HL-60 (cell line): ENCODE measurements at regions not wholly inside any gene's neighbourhood (a gene's known extent, or its start where the extent isn't known, plus 50 kb on each side); places are given as distances from the start of the nearest gene placed in this dataset.
A peak's percentile ranks its signal among the peaks of the same experiment; 100 is the strongest.

Experiments
- DNase-seq, 2 experiments: peaks; one replicate each; pipeline ENCODE4 v3.0.0-alpha.2; 2010 to 2020; ENCODE audit warnings: low read depth in 1 of 2, low spot score in 1 of 2
- H3K27ac ChIP-seq: fragments of 250-450 bp; sonication (Bioruptor Pico); replicated peaks from 2 replicates; pipeline ENCODE4 v1.5.1; 2020; ENCODE audit warnings: mild to moderate bottlenecking, moderate library complexity
- H3K27me3 ChIP-seq: fragments of 250-450 bp; sonication (Bioruptor Pico); 2 replicates; pipeline ENCODE4 v1.5.1; 2021; ENCODE audit warnings: mild to moderate bottlenecking, moderate library complexity; ENCODE audit not compliant: insufficient read depth, poor library complexity, severe bottlenecking
- H3K4me3 ChIP-seq: replicated peaks from 2 replicates; pipeline ENCODE4 v1.5.1; 2011; ENCODE audit warnings: mild to moderate bottlenecking, control low read depth, low read length; ENCODE audit not compliant: insufficient read depth
- GABPA ChIP-seq: IDR thresholded peaks from 2 replicates; pipeline ENCODE4 v1.6.1; 2012; ENCODE audit warnings: low read depth
- POLR2AphosphoS5 ChIP-seq: IDR thresholded peaks from 2 replicates; pipeline ENCODE4 v1.6.1; 2012; ENCODE audit warnings: low read depth
- SPI1 ChIP-seq: IDR thresholded peaks from 2 replicates; pipeline ENCODE4 v1.6.1; 2012; ENCODE audit warnings: low read depth, mild to moderate bottlenecking, borderline replicate concordance
- TF ChIP-seq, protein P1 (sequence below): IDR thresholded peaks from one replicate; pipeline ENCODE4 v1.5.1; 2011; ENCODE audit warnings: low read length, control low read depth, inconsistent platforms; ENCODE audit not compliant: insufficient read depth
- TF ChIP-seq, protein P2 (sequence below): IDR thresholded peaks from 2 replicates; pipeline ENCODE4 v1.6.1; 2012; ENCODE audit warnings: low read depth; ENCODE audit not compliant: insufficient replicate concordance

DNA sequence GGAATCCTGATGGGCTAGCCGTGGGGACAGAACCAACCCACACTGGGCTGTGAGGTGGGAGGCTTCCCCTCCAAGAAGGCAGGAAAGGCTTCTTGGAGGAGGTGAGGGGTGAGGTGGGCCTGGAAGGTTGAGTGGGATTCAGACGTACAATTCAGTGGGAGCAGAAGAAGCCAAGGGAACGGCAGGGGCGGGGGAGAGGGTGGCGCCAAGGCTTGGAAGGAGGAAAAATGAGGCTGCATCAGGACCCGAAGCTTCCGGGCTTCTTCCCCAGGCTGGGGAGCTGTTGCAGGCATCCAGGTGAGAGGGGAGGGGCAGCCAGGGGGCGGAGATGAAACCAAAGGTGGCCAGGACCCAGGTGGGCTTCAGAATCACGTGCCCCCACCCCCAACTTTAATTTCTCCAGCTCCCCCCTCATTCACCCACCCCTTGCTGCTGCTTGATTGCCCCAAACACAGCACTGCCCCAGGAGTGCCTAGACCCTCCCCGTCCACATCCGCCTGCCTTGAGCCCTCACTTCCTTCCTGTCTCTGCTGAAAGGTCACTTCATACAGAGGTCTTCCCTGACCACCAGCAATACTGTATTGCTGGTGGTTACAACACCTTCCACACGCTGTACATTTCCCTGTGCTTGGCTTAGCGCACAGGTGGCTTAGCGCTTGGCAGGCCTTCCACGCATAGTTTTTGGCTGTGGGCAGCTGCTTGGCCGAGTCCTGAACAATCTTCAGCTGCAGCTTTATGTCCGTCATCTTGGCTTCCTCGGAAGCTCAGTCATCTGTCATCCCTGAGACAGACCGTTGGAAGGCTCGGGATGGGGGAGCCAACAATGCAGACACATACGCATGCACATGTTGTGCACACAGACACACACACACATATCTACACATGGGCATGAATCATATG is 193.5 kb downstream of the RGS3 start:
- TF ChIP-seq SPI1 (no peak), POLR2AphosphoS5 (no peak), GABPA (no peak)
- TF ChIP-seq, protein P1, sequence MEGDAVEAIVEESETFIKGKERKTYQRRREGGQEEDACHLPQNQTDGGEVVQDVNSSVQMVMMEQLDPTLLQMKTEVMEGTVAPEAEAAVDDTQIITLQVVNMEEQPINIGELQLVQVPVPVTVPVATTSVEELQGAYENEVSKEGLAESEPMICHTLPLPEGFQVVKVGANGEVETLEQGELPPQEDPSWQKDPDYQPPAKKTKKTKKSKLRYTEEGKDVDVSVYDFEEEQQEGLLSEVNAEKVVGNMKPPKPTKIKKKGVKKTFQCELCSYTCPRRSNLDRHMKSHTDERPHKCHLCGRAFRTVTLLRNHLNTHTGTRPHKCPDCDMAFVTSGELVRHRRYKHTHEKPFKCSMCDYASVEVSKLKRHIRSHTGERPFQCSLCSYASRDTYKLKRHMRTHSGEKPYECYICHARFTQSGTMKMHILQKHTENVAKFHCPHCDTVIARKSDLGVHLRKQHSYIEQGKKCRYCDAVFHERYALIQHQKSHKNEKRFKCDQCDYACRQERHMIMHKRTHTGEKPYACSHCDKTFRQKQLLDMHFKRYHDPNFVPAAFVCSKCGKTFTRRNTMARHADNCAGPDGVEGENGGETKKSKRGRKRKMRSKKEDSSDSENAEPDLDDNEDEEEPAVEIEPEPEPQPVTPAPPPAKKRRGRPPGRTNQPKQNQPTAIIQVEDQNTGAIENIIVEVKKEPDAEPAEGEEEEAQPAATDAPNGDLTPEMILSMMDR, result no peak
- TF ChIP-seq, protein P2, sequence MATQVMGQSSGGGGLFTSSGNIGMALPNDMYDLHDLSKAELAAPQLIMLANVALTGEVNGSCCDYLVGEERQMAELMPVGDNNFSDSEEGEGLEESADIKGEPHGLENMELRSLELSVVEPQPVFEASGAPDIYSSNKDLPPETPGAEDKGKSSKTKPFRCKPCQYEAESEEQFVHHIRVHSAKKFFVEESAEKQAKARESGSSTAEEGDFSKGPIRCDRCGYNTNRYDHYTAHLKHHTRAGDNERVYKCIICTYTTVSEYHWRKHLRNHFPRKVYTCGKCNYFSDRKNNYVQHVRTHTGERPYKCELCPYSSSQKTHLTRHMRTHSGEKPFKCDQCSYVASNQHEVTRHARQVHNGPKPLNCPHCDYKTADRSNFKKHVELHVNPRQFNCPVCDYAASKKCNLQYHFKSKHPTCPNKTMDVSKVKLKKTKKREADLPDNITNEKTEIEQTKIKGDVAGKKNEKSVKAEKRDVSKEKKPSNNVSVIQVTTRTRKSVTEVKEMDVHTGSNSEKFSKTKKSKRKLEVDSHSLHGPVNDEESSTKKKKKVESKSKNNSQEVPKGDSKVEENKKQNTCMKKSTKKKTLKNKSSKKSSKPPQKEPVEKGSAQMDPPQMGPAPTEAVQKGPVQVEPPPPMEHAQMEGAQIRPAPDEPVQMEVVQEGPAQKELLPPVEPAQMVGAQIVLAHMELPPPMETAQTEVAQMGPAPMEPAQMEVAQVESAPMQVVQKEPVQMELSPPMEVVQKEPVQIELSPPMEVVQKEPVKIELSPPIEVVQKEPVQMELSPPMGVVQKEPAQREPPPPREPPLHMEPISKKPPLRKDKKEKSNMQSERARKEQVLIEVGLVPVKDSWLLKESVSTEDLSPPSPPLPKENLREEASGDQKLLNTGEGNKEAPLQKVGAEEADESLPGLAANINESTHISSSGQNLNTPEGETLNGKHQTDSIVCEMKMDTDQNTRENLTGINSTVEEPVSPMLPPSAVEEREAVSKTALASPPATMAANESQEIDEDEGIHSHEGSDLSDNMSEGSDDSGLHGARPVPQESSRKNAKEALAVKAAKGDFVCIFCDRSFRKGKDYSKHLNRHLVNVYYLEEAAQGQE, result no peak
- no peak overlapping the region for H3K27ac ChIP-seq
- DNase-seq, result no peak
- H3K4me3 ChIP-seq, result no peak overlapping the region
- H3K27me3 ChIP-seq, result peaks cover 6% of the 10 kb centered on the region

DNA sequence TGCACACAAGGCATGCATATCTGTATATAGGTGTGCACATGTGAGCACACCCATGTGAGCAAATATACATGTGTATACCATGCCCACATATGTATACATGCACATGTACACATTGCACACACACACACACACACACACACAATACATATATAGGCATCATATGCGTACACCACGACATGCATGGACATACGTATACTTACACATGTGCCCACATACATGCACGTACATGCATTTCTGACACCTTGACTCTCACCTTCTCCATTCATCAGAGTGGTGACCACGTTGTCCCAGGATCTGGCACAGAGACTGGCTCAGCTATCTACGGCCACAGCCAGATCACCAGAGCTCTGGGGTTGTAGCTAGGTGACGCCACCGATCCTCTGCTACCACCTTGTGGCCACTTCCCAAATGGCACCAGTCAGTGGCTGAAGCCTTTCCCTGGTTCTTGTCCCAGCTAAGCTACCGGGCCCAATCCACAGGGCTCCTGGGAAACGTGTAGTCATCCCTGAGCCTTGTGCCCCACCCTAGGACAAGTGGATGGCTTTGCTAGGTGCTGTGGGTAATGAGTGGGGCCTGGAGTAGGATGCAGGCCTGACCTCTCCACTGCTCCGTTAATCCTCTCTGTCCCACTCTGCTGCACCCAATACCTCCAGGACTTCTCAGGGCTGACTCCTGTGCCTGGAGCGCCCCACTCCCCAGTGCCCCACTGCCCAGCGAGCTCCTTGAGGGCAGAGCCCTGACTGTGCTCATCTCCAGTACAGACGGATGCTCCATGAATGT is 194.4 kb downstream of the RGS3 start:
- H3K4me3 ChIP-seq, result no peak overlapping the region
- no peak for TF ChIP-seq POLR2AphosphoS5
- TF ChIP-seq, protein P2, result no peak
- TF ChIP-seq SPI1, result no peak
- TF ChIP-seq, protein P1, result peak; percentile 87
- TF ChIP-seq GABPA, result no peak
- H3K27me3 ChIP-seq, result peaks cover 6% of the 10 kb centered on the region
- H3K27ac ChIP-seq, result no peak overlapping the region
- DNase-seq, result peak; percentile 52 to 77

DNA sequence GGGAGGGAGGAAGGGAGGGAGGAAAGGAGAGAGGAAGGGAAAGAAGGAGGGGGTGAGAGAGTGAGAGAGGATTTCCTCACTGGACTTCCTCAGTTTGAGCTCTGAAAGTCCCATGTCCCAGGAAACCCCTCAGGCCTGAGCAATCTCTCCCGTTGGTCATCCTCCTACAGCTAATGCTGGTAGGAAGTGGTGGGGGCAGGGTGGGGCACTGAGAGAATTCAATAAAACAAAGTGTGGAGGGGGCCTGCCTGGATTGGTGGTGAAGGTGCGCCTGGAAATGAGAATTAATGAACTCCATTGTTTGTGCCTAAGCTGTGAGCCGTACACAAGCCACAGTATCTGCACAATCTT is 195.0 kb downstream of the RGS3 start:
- no peak overlapping the region for H3K27ac ChIP-seq
- peaks cover 6% of the 10 kb centered on the region for H3K27me3 ChIP-seq
- TF ChIP-seq SPI1 (no peak), GABPA (no peak), POLR2AphosphoS5 (no peak)
- TF ChIP-seq, protein P1, result no peak
- TF ChIP-seq, protein P2, result no peak
- DNase-seq, result no peak
- H3K4me3 ChIP-seq, result no peak overlapping the region
